ENCODE measurements at regions not wholly inside any gene's neighbourhood (a gene's known extent, or its start where the extent isn't known, plus 50 kb on each side); places are given as distances from the start of the nearest gene placed in this dataset.

GRCh38 chr4:175198056-175198455 is 279.9 kb downstream of the ADAM29 start:
- Histone ChIP-seq H3K9ac (ENCODE audit: control insufficient read depth, extremely low read depth, insufficient read depth, low read length) (no peak overlapping the region), H2AFZ (ENCODE audit: control insufficient read depth, low read length) (no peak overlapping the region), H3K36me3 (ENCODE audit: control insufficient read depth in 2 of 2, extremely low read depth in 1 of 2, insufficient read depth in 2 of 2, low read length in 2 of 2) (no peaks in the 10 kb centered on the region), H3K27me3 (ENCODE audit: control insufficient read depth, extremely low read depth, insufficient read depth, low read length) (no peaks in the 10 kb centered on the region), H4K20me1 (ENCODE audit: control insufficient read depth, extremely low read depth, insufficient read depth, low read length) (no peaks in the 10 kb centered on the region), H3K9me3 (ENCODE audit: control insufficient read depth, low read depth, low read length) (no peaks in the 10 kb centered on the region), H3K4me2 (ENCODE audit: control insufficient read depth, extremely low read depth, insufficient read depth, low read depth, low read length) (no peak overlapping the region), H3K4me1 (ENCODE audit: control insufficient read depth, extremely low read depth, insufficient read depth, low read length) (no peaks in the 10 kb centered on the region), H3K9me1 (ENCODE audit: control insufficient read depth, extremely low read depth, insufficient read depth, low read length) (no peaks in the 10 kb centered on the region), H3K4me3 (ENCODE audit: control insufficient read depth in 2 of 3, extremely low read depth in 1 of 3, insufficient read depth in 2 of 3, low read depth in 1 of 3, low read length in 3 of 3) (no peak overlapping the region), H3K27ac (ENCODE audit: control insufficient read depth, insufficient read depth, low read length) (no peak overlapping the region), H3K79me2 (ENCODE audit: control insufficient read depth, insufficient read depth, low read length) (no peaks in the 10 kb centered on the region)
- no peak for TF ChIP-seq CTCF (optimal IDR thresholded peaks at IDR 0.05 in 1 of 3, IDR thresholded peaks at IDR 0.05 in 1 of 3, conservative IDR thresholded peaks at IDR 0.05 in 1 of 3; ENCODE audit: extremely low read depth in 1 of 3, insufficient read depth in 2 of 3, low read length in 3 of 3)
- no peak for TF ChIP-seq EZH2 (IDR thresholded peaks at IDR 0.05; ENCODE audit: low read length)
- FAIRE-seq, result no peak
- no peak for DNase-seq (ENCODE audit: low read depth, low spot score)
- dilution Hi-C loops (cut with MboI; ENCODE audit: extremely low pct_ligation_motif_present, low sequenced_read_pairs), result no loop called here

- DNase-seq (ENCODE audit: low read depth, low spot score) (no peak), FAIRE-seq (no peak)
- Histone ChIP-seq H3K4me1 (ENCODE audit: control insufficient read depth, extremely low read depth, insufficient read depth, low read length) (no peaks in the 10 kb centered on the region), H3K79me2 (ENCODE audit: control insufficient read depth, insufficient read depth, low read length) (no peaks in the 10 kb centered on the region), H3K4me2 (ENCODE audit: control insufficient read depth, extremely low read depth, insufficient read depth, low read depth, low read length) (no peak overlapping the region), H2AFZ (ENCODE audit: control insufficient read depth, low read length) (no peak overlapping the region), H3K9ac (ENCODE audit: control insufficient read depth, extremely low read depth, insufficient read depth, low read length) (no peak overlapping the region), H3K4me3 (ENCODE audit: control insufficient read depth in 2 of 3, extremely low read depth in 1 of 3, insufficient read depth in 2 of 3, low read depth in 1 of 3, low read length in 3 of 3) (no peak overlapping the region), H4K20me1 (ENCODE audit: control insufficient read depth, extremely low read depth, insufficient read depth, low read length) (no peaks in the 10 kb centered on the region), H3K27ac (ENCODE audit: control insufficient read depth, insufficient read depth, low read length) (no peak overlapping the region), H3K36me3 (ENCODE audit: control insufficient read depth in 2 of 2, extremely low read depth in 1 of 2, insufficient read depth in 2 of 2, low read length in 2 of 2) (no peaks in the 10 kb centered on the region), H3K9me1 (ENCODE audit: control insufficient read depth, extremely low read depth, insufficient read depth, low read length) (no peaks in the 10 kb centered on the region), H3K9me3 (ENCODE audit: control insufficient read depth, low read depth, low read length) (no peaks in the 10 kb centered on the region), H3K27me3 (ENCODE audit: control insufficient read depth, extremely low read depth, insufficient read depth, low read length) (no peaks in the 10 kb centered on the region)
- TF ChIP-seq CTCF (optimal IDR thresholded peaks at IDR 0.05 in 1 of 3, IDR thresholded peaks at IDR 0.05 in 1 of 3, conservative IDR thresholded peaks at IDR 0.05 in 1 of 3; ENCODE audit: extremely low read depth in 1 of 3, insufficient read depth in 2 of 3, low read length in 3 of 3), result no peak
- TF ChIP-seq EZH2 (IDR thresholded peaks at IDR 0.05; ENCODE audit: low read length), result no peak
- dilution Hi-C loops (cut with MboI; ENCODE audit: extremely low pct_ligation_motif_present, low sequenced_read_pairs), result no loop called here
These were observed 297.1 kb downstream of the ADAM29 start for GRCh38 chr4:175215208-175215607.

All from keratinocyte (primary cell).